Psoas muscle (tissue), 7 donors: ENCODE measurements at regions not wholly inside any gene's neighbourhood (a gene's known extent, or its start where the extent isn't known, plus 50 kb on each side); places are given as distances from the start of the nearest gene placed in this dataset.

Experiments
- ATAC-seq, 4 donors: fragments of 200-7000 bp; cut with Tn5 transposase; one replicate each; pipeline ENCODE4 v1.9.1; 2020; ENCODE audit warnings: moderate library complexity in 3 of 4, mild to moderate bottlenecking in 2 of 4
- DNase-seq, 2 donors: peaks; one replicate each; pipeline ENCODE4 v3.0.0-alpha.2; 2020
- H3K27ac ChIP-seq: fragments of 200-600 bp; one replicate; pipeline ENCODE4 v1.8.0; 2022
- H3K27me3 ChIP-seq, 3 donors: fragments of 200-600 bp in 1 of 3; one replicate each; pipeline versions ENCODE4 v1.6.1 to v1.8.0; 2013 to 2022; ENCODE audit warnings: low read length in 2 of 3, mild to moderate bottlenecking in 2 of 3, moderate library complexity in 1 of 3; ENCODE audit not compliant: insufficient read depth in 3 of 3
- H3K36me3 ChIP-seq, 2 donors: fragments of 200-600 bp in 1 of 2; one replicate each; pipeline versions ENCODE4 v1.6.1 to v1.8.0; 2013 to 2022; ENCODE audit warnings: low read depth in 1 of 2, mild to moderate bottlenecking in 1 of 2, moderate library complexity in 1 of 2; ENCODE audit not compliant: insufficient read depth in 1 of 2
- H3K4me1 ChIP-seq: fragments of 200-600 bp; one replicate; pipeline ENCODE4 v1.8.0; 2022
- H3K4me3 ChIP-seq: fragments of 200-600 bp; one replicate; pipeline ENCODE4 v1.8.0; 2022; ENCODE audit warnings: mild to moderate bottlenecking
- H3K9me3 ChIP-seq: fragments of 200-600 bp; one replicate; pipeline ENCODE4 v1.8.0; 2022
- whole genome bisulfite sequencing, 3 donors: extraction: QIAGEN DNeasy Blood & Tissue Kit; methylation state at CpG; one replicate each; pipeline versions ENCODE4 v1.1.6 to v1.1.7; 2013; 5-methylcytosine and 5-hydroxymethylcytosine counted together
- intact Hi-C, 2 donors: fragments of 100-400 bp; cut with DNase I; formaldehyde crosslinking; loops; one replicate each; pipeline versions ENCODE4 v1.11.0 to v1.14.2; 2022
- TF ChIP-seq, protein P1 (sequence below): fragments of 200-600 bp; IDR thresholded peaks from one replicate; pipeline ENCODE4 v1.8.0; 2022; ENCODE audit warnings: antibody characterized with exemption
- donor health status: healthy with polysubstance abuse.
- donor health status: DM: no; HTN: no; CAD: no; lungs with moderate emphysema.
- donor health status: Bipolar disorder and iron deficiency.
- donor health status: healthy.
- donor health status: DM: yes; HTN: yes; CAD: no.
- donor health status: DM: no; HTN: no; CAD: no.
- donor health status: DM: yes; HTN: yes; CAD: no.

DNA sequence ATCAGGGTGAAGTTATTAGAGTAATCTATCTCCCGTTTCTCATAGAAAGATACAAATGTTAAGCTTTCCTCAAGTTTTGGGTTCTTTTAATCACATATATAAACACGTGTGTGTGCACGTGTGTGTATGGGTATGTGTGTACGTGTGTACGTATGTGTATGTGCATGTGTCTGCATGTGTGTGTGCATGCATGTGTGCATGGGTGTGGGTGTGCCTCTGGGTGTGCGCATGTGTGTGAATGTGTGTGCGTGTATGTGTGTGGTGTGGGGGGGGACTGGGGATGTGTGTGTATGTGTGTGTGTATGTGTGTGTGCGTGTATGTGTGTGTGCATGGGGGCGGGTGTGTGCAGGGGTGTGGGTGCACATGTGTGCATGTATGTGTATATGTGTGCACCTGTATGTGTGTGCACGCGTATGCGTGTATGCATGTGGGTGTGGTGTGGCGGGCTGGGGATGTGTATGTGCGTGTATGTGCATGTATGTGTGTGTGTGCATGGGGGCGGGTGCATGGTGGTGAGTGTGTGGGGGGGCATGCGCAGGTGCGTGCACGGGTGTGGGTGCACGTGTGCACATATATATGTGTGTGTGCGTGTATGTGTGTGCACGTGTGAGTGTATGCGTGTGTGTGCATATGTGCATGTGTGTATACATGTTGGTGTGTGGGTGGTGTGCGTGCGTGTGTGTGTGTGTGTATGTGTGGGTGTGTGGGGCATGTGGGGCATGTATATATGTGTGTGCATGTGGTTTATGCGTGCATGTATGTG, 304.0 kb downstream of the MBD2 start:
- ATAC-seq = no peak

DNA sequence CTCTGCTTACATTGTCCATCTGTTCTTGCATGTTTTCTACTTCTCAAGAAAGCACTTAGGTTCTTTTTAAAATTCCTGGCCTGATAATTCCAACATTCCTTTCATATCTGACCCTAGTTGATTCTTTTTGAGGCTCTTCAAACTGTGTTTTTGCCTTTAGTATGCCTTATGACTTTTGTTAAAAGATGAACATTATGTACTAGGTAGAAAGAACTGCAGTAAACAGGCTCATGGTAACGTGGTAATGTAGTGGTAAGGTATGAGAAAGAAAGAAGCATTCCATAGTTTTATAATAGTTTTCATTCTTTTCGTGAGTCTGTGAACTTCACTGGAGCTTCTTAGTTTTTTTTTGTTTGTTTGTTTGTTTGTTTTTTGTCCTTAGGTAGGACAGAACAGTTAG, 306.4 kb downstream of the MBD2 start:
- H3K4me1 ChIP-seq = no peaks in the 10 kb centered on the region
- DNase-seq (no peak), ATAC-seq (no peak)
- intact Hi-C loops = no loop called here
- H3K4me3 ChIP-seq = no peak overlapping the region
- TF ChIP-seq, protein P1, sequence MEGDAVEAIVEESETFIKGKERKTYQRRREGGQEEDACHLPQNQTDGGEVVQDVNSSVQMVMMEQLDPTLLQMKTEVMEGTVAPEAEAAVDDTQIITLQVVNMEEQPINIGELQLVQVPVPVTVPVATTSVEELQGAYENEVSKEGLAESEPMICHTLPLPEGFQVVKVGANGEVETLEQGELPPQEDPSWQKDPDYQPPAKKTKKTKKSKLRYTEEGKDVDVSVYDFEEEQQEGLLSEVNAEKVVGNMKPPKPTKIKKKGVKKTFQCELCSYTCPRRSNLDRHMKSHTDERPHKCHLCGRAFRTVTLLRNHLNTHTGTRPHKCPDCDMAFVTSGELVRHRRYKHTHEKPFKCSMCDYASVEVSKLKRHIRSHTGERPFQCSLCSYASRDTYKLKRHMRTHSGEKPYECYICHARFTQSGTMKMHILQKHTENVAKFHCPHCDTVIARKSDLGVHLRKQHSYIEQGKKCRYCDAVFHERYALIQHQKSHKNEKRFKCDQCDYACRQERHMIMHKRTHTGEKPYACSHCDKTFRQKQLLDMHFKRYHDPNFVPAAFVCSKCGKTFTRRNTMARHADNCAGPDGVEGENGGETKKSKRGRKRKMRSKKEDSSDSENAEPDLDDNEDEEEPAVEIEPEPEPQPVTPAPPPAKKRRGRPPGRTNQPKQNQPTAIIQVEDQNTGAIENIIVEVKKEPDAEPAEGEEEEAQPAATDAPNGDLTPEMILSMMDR = no peak
- H3K27me3 ChIP-seq = no peaks in the 10 kb centered on the region
- no peaks in the 10 kb centered on the region for H3K36me3 ChIP-seq
- H3K27ac ChIP-seq = no peak overlapping the region
- 80 to 83% (median 80%) methylated on average over 2 of the region's 2 CpGs for WGBS, 3 donors
- H3K9me3 ChIP-seq = no peaks in the 10 kb centered on the region

More for the DNA sequence above, 304.0 kb downstream of the MBD2 start:
- Histone ChIP-seq H3K4me1 (no peaks in the 10 kb centered on the region), H3K27me3 (no peaks in the 10 kb centered on the region), H3K36me3 (no peaks in the 10 kb centered on the region), H3K9me3 (no peaks in the 10 kb centered on the region), H3K4me3 (no peak overlapping the region), H3K27ac (no peak overlapping the region)
- no peak for DNase-seq
- 87 to 93% (median 90%) methylated on average over 25 of the region's 25 CpGs for WGBS, 3 donors
- TF ChIP-seq, protein P1 = no peak
- intact Hi-C loops = no loop called here

DNA sequence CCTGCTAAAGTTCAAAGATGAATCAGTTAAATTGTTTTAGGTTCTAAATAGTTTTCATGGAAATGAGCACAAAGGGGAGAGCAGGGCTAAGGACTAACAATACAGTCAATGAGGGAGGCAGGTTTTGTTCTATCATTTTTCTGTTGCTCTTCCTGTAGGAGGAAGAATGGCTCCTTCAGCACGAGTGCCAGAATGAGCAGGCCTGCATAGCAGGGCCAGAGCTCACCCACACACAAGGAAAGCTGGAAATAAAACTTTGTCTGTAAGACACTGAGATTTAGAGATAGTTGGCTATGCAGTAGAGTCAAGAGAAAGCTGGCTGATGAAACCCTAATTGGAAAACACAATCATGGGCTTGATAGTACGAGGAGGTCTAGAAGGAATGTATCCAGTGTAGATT, 313.3 kb downstream of the MBD2 start:
- TF ChIP-seq, protein P1 = no peak
- 57 to 69% (median 66%) methylated on average over 2 of the region's 2 CpGs for WGBS, 3 donors
- Histone ChIP-seq H3K36me3 (no peaks in the 10 kb centered on the region), H3K4me3 (no peak overlapping the region), H3K27ac (no peak overlapping the region), H3K27me3 (no peaks in the 10 kb centered on the region), H3K4me1 (no peaks in the 10 kb centered on the region), H3K9me3 (no peaks in the 10 kb centered on the region)
- DNase-seq = no peak
- no peak for ATAC-seq
- intact Hi-C loops = no loop called here

DNA sequence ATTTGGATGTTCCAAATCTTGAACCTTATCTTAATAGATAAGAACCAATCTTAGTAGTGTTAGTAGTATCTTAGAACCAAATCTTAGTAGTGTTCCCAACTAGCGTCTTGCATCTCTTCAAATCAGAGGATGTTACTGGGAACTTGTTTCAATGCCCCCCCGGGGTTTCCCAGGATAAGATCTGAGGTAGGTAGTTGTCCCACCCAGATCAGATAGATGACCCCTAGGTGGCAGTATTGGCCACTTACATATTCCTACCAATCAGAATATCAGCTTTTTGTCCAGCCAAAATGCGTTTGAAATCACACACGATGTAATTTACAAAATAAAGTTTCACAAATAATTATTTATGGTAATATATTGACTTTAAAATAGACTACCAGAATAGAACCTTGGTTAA, 314.8 kb downstream of the MBD2 start:
- WGBS, 3 donors = 51 to 63% (median 56%) methylated on average over 4 of the region's 4 CpGs
- H3K36me3 ChIP-seq = no peaks in the 10 kb centered on the region
- TF ChIP-seq, protein P1 = peak; percentile 33
- no peak for ATAC-seq
- no peaks in the 10 kb centered on the region for H3K9me3 ChIP-seq
- H3K27ac ChIP-seq = no peak overlapping the region
- intact Hi-C loops = loop anchor here in 1 of 2 donors (10.0 kb wide), 1 partner anchor 205 kb away; no protein-coding TSS in a partner anchor
- H3K4me3 ChIP-seq = no peak overlapping the region
- DNase-seq = no peak
- no peaks in the 10 kb centered on the region for H3K4me1 ChIP-seq
- H3K27me3 ChIP-seq = no peaks in the 10 kb centered on the region

DNA sequence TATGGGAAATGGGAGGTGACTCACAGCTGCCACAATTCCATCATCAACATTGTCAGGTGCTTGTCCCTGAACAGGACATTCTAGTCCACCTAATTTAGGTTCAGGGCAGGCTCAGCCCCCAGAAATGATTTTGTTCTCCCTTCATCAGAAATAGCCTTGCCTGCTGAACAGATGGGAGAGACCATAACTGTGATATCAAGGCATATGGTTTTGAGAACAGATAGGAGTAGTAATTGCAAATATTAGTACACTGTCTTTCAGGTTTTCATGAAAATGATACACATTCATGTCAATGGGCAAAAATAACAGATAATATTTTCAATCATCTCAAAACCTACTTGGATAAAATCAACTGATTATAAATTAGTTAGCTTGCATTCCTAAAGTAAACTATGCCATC, 316.5 kb downstream of the MBD2 start:
- no peaks in the 10 kb centered on the region for H3K9me3 ChIP-seq
- H3K27me3 ChIP-seq = no peaks in the 10 kb centered on the region
- ATAC-seq (no peak), DNase-seq (no peak)
- TF ChIP-seq, protein P1 = no peak
- intact Hi-C loops = loop anchor here in 1 of 2 donors (10.0 kb wide), 1 partner anchor 207 kb away; no protein-coding TSS in a partner anchor
- no peak overlapping the region for H3K4me3 ChIP-seq
- no peaks in the 10 kb centered on the region for H3K36me3 ChIP-seq
- no peaks in the 10 kb centered on the region for H3K4me1 ChIP-seq
- H3K27ac ChIP-seq = no peak overlapping the region
